SK-N-DZ (cell line): ENCODE measurements at regions not wholly inside any gene's neighbourhood (a gene's known extent, or its start where the extent isn't known, plus 50 kb on each side); places are given as distances from the start of the nearest gene placed in this dataset.

ENCODE experiments used
- DNase-seq: peaks from one replicate; pipeline ENCODE4 v3.0.0-alpha.2; 2015; ENCODE audit warnings: low spot score

- DNase-seq: no peak
Measured at GRCh38 chr5:123882319-123882964, 370.5 kb downstream of the CSNK1G3 start.

- no peak for DNase-seq
Measured at GRCh38 chr5:123881759-123882244, 369.8 kb downstream of the CSNK1G3 start.

GRCh38 chr5:123880875-123881274 is 368.9 kb downstream of the CSNK1G3 start:
- no peak for DNase-seq

GRCh38 chr5:123879071-123879470 is 367.1 kb downstream of the CSNK1G3 start:
- DNase-seq: no peak

- no peak for DNase-seq
Measured at GRCh38 chr5:123876276-123876790, 364.4 kb downstream of the CSNK1G3 start.

- peak; percentile 51 for DNase-seq
Measured at GRCh38 chr5:123875561-123876275, 363.7 kb downstream of the CSNK1G3 start.

- no peak for DNase-seq
Measured at GRCh38 chr5:123874600-123875201, 362.7 kb downstream of the CSNK1G3 start.

GRCh38 chr5:123873846-123874245 is 361.9 kb downstream of the CSNK1G3 start:
- DNase-seq: no peak

- no peak for DNase-seq
Measured at GRCh38 chr5:123871373-123871772, 359.4 kb downstream of the CSNK1G3 start.

GRCh38 chr5:123868881-123869280 is 356.9 kb downstream of the CSNK1G3 start:
- DNase-seq: no peak

GRCh38 chr5:123868267-123868666 is 356.3 kb downstream of the CSNK1G3 start:
- DNase-seq: peak; percentile 20

GRCh38 chr5:123865641-123866040 is 353.7 kb downstream of the CSNK1G3 start:
- DNase-seq: no peak

GRCh38 chr5:123864578-123864977 is 352.6 kb downstream of the CSNK1G3 start:
- DNase-seq: no peak

GRCh38 chr5:123858938-123859337 is 347.0 kb downstream of the CSNK1G3 start:
- no peak for DNase-seq

GRCh38 chr5:123856766-123857165 is 344.8 kb downstream of the CSNK1G3 start:
- no peak for DNase-seq

- DNase-seq: no peak
Measured at GRCh38 chr5:123855609-123856008, 343.6 kb downstream of the CSNK1G3 start.

- DNase-seq: no peak
Measured at GRCh38 chr5:123845356-123846100, 333.6 kb downstream of the CSNK1G3 start.

GRCh38 chr5:123844873-123845272 is 332.9 kb downstream of the CSNK1G3 start:
- peak; percentile 42 for DNase-seq

GRCh38 chr5:123835421-123835820 is 323.4 kb downstream of the CSNK1G3 start:
- no peak for DNase-seq

- DNase-seq: no peak
Measured at GRCh38 chr5:123830575-123830974, 318.6 kb downstream of the CSNK1G3 start.

GRCh38 chr5:123827811-123828210 is 315.8 kb downstream of the CSNK1G3 start:
- DNase-seq: no peak

- no peak for DNase-seq
Measured at GRCh38 chr5:123819833-123820232, 307.9 kb downstream of the CSNK1G3 start.
